Fibroblast of the aortic adventitia (primary cell): ENCODE measurements at regions not wholly inside any gene's neighbourhood (a gene's known extent, or its start where the extent isn't known, plus 50 kb on each side); places are given as distances from the start of the nearest gene placed in this dataset.
"Not testable (repeated sequence)": the region's sequence is repeated elsewhere in the genome, so short reads cannot be mapped to it uniquely, and the experiment has no call there.

Experiments used
- DNase-seq: peaks from one replicate; pipeline ENCODE4 v3.0.0-alpha.2; 2010; ENCODE audit warnings: low read depth
- H3K4me3 ChIP-seq: 2 replicates; pipeline ENCODE4 v1.5.1; 2011; ENCODE audit warnings: low read depth, mild to moderate bottlenecking, control low read depth, low read length, moderate library complexity
- TF ChIP-seq, protein P1 (sequence below): IDR thresholded peaks from 2 replicates; pipeline ENCODE4 v1.5.1; 2011; ENCODE audit warnings: mild to moderate bottlenecking, low read length, control low read depth, inconsistent platforms; ENCODE audit not compliant: insufficient read depth

DNA sequence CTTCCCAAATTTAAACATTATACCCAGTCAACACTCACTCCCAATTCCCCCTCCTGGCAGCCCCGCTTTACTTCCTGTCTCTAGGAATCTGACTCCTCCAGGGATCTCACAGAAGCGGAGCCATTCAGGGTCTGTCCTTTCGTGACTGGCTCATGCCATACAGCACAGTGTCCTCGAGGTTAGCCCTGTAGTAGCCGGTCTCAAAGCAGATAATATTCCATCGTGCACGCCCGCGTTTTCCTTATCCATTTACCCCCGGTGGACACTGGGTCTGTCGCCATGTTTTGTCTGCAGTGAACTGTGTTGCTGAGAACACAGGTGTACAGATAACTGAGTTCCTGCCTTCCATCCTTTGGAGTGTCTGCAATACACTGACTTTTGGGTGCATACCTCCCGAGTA lies 95.3 kb downstream of the TTLL2 start:
- H3K4me3 ChIP-seq, result no peak overlapping the region
- TF ChIP-seq, protein P1, sequence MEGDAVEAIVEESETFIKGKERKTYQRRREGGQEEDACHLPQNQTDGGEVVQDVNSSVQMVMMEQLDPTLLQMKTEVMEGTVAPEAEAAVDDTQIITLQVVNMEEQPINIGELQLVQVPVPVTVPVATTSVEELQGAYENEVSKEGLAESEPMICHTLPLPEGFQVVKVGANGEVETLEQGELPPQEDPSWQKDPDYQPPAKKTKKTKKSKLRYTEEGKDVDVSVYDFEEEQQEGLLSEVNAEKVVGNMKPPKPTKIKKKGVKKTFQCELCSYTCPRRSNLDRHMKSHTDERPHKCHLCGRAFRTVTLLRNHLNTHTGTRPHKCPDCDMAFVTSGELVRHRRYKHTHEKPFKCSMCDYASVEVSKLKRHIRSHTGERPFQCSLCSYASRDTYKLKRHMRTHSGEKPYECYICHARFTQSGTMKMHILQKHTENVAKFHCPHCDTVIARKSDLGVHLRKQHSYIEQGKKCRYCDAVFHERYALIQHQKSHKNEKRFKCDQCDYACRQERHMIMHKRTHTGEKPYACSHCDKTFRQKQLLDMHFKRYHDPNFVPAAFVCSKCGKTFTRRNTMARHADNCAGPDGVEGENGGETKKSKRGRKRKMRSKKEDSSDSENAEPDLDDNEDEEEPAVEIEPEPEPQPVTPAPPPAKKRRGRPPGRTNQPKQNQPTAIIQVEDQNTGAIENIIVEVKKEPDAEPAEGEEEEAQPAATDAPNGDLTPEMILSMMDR, result no peak
- DNase-seq, result no peak

DNA sequence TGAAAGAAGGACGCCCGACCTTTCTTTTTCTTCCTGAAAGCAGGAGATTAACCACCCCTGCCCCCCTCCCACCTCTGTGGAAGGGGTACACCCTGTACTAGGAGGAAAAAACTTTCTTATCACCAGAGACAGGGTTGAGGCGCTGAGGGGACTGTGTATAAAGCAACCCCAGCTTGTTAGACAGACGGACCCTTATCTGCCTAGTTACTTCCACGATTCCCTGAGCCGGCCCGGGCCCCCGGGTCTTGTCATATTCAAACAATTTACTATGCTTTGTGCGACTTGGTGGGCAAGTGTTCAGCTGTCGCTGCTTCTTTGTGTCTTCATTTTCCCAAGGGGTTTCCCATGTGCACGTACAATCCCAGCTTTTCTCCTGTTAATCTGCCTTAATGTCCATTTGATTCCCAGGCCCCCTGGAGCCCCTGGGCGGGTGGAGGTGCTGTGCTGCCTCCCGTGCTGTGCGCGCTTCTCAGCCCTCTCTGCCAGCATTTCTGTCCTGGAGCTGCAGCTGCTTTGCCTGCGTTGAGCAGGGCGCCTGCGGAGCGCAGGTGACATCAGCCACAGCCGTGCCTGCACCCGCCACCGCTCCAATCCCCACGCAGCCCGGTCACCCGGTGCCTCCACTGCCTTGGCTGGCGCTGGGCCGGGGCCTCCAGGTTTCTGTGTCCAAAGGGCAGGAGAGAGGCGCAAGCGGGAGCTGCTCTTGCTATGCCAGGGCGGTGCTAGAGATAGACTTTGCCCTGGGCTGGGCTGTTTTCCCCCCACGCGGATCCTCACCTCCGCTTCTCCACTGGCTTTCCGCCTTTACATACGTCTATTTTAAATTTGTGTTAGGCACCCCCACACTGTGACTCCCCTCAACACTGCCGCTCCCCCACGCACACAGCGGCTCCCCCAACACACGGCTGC lies 96.2 kb downstream of the TTLL2 start:
- no peak overlapping the region for H3K4me3 ChIP-seq
- DNase-seq, result no peak
- TF ChIP-seq, protein P1, result no peak

DNA sequence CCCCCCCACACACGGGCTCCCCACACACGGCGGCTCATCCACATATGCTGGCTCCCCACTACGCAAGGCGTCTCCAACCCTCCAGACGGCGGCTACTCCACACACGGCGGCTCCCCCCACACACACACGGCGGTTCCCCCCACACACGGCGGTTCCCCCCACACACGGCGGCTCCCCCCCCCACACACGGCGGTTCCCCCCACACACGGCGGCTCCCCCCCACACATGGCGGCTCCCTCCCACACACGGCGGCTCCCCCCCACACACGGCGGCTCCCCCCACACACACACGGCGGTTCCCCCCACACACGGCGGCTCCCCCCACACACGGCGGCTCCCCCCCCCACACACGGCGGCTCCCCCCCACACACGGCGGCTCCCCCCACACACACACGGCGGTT lies 97.1 kb downstream of the TTLL2 start:
- H3K4me3 ChIP-seq, DNase-seq: not testable (repeated sequence)

DNA sequence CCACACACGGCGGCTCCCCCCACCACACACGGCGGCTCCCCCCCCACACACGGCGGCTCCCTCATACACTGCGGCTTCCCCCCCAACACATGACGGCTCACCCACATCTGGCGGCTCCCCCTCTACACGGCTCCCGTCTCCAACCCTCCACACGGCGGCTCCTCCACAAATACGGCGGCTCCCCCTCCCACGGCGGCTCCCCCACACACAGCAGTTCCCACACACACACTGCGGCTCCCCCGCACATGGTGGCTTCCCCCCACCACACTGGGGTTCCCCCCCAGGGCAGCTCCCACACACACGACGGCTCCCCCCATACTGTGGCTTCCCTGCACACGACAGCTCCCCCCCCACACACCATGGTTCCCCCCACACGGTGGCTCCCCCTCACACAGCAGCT lies 98.0 kb downstream of the TTLL2 start:
- TF ChIP-seq, protein P1, result no peak

DNA sequence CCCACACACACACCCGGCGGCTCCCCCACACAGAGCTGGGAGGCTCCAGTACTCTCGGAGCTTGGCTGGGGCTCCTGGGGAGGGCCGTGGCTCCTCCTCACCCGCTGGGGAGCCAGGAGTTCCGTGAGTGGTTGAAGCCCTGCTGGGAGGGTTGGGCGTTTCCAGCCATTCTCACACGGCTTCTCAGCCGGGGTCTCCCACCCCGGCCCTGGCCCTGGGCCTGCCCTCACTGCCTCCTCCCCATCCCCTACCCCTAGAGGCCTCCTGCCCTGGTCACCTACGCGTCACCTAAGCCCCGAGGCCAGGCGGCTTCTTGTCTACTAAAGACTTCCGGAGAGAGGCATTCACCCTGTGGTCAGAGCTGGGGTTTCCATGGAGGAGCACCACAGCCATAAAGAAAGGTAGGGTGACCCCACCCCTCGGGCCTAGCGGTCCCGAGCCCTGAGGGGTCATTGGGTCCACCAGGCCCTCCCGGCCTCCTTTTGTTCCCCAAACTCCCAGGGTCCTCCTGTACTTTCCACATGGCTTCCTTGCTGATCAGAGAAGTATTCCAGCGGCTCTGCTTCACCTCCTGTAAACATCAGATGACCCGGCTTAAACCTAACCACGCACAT lies 99.3 kb downstream of the TTLL2 start:
- H3K4me3 ChIP-seq, result no peak overlapping the region
- TF ChIP-seq, protein P1, result no peak
- DNase-seq, result no peak

More for the DNA sequence above, 98.0 kb downstream of the TTLL2 start:
- H3K4me3 ChIP-seq, result no peak overlapping the region
- no peak for DNase-seq

DNA sequence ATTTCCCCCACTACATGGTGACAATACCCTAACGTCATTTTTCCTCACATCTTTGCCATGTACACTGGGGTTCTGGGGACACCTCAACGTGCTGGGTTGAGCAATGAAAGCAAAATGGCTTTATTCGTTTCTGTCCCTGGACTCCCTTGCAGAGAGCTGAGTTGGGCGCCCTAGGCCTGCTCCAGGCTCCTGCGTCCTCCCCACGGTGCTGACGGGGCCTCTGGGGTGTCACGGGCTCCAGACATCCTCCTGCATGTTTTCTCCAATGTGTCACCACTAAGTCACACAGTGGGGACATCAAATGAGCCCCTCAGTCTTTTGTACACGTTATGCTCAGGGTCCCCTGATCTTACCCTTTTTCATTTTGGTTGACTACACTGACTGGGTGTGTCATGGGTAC lies 99.8 kb downstream of the TTLL2 start:
- TF ChIP-seq, protein P1, result no peak
- no peak overlapping the region for H3K4me3 ChIP-seq
- no peak for DNase-seq

DNA sequence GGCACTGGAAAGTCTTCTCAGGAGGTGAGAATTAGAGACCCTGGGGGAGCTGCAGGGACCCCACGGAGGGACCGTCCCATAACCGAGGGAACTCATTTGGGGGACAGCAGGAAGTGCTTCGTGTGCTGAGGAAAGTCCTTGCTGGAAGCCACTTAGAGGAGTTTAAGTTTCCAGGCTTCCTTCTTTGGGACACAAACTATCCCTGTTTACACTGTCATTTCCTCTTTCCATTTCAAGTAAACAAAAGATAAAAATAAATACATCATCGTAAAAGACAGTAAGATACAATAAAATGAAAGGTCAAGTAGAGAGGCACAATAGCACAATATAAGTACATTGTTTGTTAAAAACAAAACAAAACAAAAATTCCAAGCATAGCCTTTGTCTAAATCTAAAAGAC lies 101.2 kb downstream of the TTLL2 start:
- TF ChIP-seq, protein P1, result no peak

More for the DNA sequence above, 101.2 kb downstream of the TTLL2 start:
- no peak for DNase-seq
- no peak overlapping the region for H3K4me3 ChIP-seq
